ENCODE measurements at regions not wholly inside any gene's neighbourhood (a gene's known extent, or its start where the extent isn't known, plus 50 kb on each side); places are given as distances from the start of the nearest gene placed in this dataset.

GRCh38 chr4:136476753-136477152, 1055.5 kb downstream of the PCDH18 start:
- DNase-seq = no peak

- DNase-seq = no peak
Measured at GRCh38 chr4:136471051-136471450, 1061.2 kb downstream of the PCDH18 start.

GRCh38 chr4:136465691-136466090, 1066.6 kb downstream of the PCDH18 start:
- no peak for DNase-seq

GRCh38 chr4:136463941-136464340, 1068.4 kb downstream of the PCDH18 start:
- DNase-seq = no peak

- DNase-seq = no peak
Measured at GRCh38 chr4:136461533-136461932, 1070.8 kb downstream of the PCDH18 start.

- DNase-seq = no peak
Measured at GRCh38 chr4:136458326-136458725, 1074.0 kb downstream of the PCDH18 start.

- DNase-seq = no peak
Measured at GRCh38 chr4:136457577-136457976, 1074.7 kb downstream of the PCDH18 start.

- no peak for DNase-seq
Measured at GRCh38 chr4:136457004-136457403, 1075.3 kb downstream of the PCDH18 start.

GRCh38 chr4:136443006-136443405, 1089.3 kb downstream of the PCDH18 start:
- DNase-seq = no peak

- no peak for DNase-seq
Measured at GRCh38 chr4:136442447-136442846, 1089.8 kb downstream of the PCDH18 start.

GRCh38 chr4:136441629-136442282, 1090.5 kb downstream of the PCDH18 start:
- DNase-seq = no peak

- DNase-seq = no peak
Measured at GRCh38 chr4:136438645-136439044, 1093.6 kb downstream of the PCDH18 start.

- DNase-seq = no peak
Measured at GRCh38 chr4:136424052-136424451, 1108.2 kb downstream of the PCDH18 start.

- DNase-seq = no peak
Measured at GRCh38 chr4:136414981-136415380, 1117.3 kb downstream of the PCDH18 start.

- DNase-seq = no peak
Measured at GRCh38 chr4:136412708-136413107, 1119.6 kb downstream of the PCDH18 start.

GRCh38 chr4:136400829-136401228, 1131.5 kb downstream of the PCDH18 start:
- no peak for DNase-seq

GRCh38 chr4:136395212-136395722, 1137.0 kb downstream of the PCDH18 start:
- DNase-seq = no peak

GRCh38 chr4:136392576-136392975, 1139.7 kb downstream of the PCDH18 start:
- no peak for DNase-seq

GRCh38 chr4:136390824-136391223, 1141.5 kb downstream of the PCDH18 start:
- no peak for DNase-seq

GRCh38 chr4:136383082-136383481, 1149.2 kb downstream of the PCDH18 start:
- DNase-seq = no peak

GRCh38 chr4:136371231-136371630, 1161.1 kb downstream of the PCDH18 start:
- no peak for DNase-seq

- no peak for DNase-seq
Measured at GRCh38 chr4:136369073-136369472, 1163.2 kb downstream of the PCDH18 start.

- no peak for DNase-seq
Measured at GRCh38 chr4:136357556-136357955, 1174.7 kb downstream of the PCDH18 start.

GRCh38 chr4:136355970-136356369, 1176.3 kb downstream of the PCDH18 start:
- no peak for DNase-seq

GRCh38 chr4:136343340-136343739, 1189.0 kb downstream of the PCDH18 start:
- no peak for DNase-seq
